ENCODE measurements at regions not wholly inside any gene's neighbourhood (a gene's known extent, or its start where the extent isn't known, plus 50 kb on each side); places are given as distances from the start of the nearest gene placed in this dataset.

- no peak for DNase-seq
Measured at GRCh38 chr2:215681799-215682596, 246.1 kb upstream of the FN1 start.

- DNase-seq: no peak
Measured at GRCh38 chr2:215680605-215681598, 245.0 kb upstream of the FN1 start.

GRCh38 chr2:215678094-215678493 is 242.2 kb upstream of the FN1 start:
- DNase-seq: no peak

- DNase-seq: no peak
Measured at GRCh38 chr2:215677481-215677880, 241.6 kb upstream of the FN1 start.

- no peak for DNase-seq
Measured at GRCh38 chr2:215672406-215672805, 236.5 kb upstream of the FN1 start.

- no peak for DNase-seq
Measured at GRCh38 chr2:215671691-215672090, 235.8 kb upstream of the FN1 start.

- DNase-seq: no peak
Measured at GRCh38 chr2:215671244-215671643, 235.4 kb upstream of the FN1 start.

GRCh38 chr2:215670396-215670795 is 234.5 kb upstream of the FN1 start:
- no peak for DNase-seq

- no peak for DNase-seq
Measured at GRCh38 chr2:215668378-215668775, 232.5 kb upstream of the FN1 start.

GRCh38 chr2:215667585-215668377 is 231.9 kb upstream of the FN1 start:
- DNase-seq: no peak

- no peak for DNase-seq
Measured at GRCh38 chr2:215664847-215665525, 229.1 kb upstream of the FN1 start.

GRCh38 chr2:215662715-215663114 is 226.8 kb upstream of the FN1 start:
- no peak for DNase-seq

GRCh38 chr2:215660687-215661086 is 224.8 kb upstream of the FN1 start:
- DNase-seq: no peak

- DNase-seq: no peak
Measured at GRCh38 chr2:215659650-215660049, 223.8 kb upstream of the FN1 start.

- no peak for DNase-seq
Measured at GRCh38 chr2:215658635-215659305, 222.9 kb upstream of the FN1 start.

GRCh38 chr2:215657844-215658243 is 222.0 kb upstream of the FN1 start:
- no peak for DNase-seq

- DNase-seq: no peak
Measured at GRCh38 chr2:215654148-215654819, 218.4 kb upstream of the FN1 start.

GRCh38 chr2:215653344-215654030 is 217.6 kb upstream of the FN1 start:
- no peak for DNase-seq

- DNase-seq: no peak
Measured at GRCh38 chr2:215652388-215652787, 216.5 kb upstream of the FN1 start.

GRCh38 chr2:215651412-215651811 is 215.5 kb upstream of the FN1 start:
- DNase-seq: no peak

Data from activated CD4-positive, alpha-beta T cell treated with anti-CD3 and anti-CD28 coated beads, Interleukin-2, amount 50 U/mL, for 4 hours (primary cell).